HG02938 (cell line): ENCODE measurements at regions not wholly inside any gene's neighbourhood (a gene's known extent, or its start where the extent isn't known, plus 50 kb on each side); places are given as distances from the start of the nearest gene placed in this dataset.

Experiments
- ATAC-seq: cut with Tn5 transposase; IDR thresholded peaks from one replicate; pipeline ENCODE4 v1.9.1; 2021; ENCODE audit warnings: mild to moderate bottlenecking, moderate library complexity; ENCODE audit not compliant: unreplicated experiment

DNA sequence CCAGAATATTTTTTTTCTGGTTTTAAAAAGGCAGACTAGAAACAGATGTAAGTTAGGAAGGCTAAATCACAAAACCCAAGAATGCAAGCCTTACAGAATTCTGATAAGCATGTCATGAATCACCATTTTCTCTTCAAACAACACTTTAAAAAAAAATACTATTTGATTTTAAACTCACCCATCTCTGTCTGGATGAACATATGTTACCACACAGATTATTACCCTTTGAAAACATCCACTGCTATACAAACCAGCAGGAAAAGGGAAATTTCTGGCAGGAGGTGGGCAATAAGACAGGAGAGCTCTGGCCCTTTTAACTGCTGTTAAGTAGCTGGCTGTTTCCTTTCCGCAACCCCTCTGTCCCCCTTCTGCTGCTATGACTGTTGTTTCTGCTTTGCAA, 317.7 kb upstream of the NOCT start:
- no peak for ATAC-seq

DNA sequence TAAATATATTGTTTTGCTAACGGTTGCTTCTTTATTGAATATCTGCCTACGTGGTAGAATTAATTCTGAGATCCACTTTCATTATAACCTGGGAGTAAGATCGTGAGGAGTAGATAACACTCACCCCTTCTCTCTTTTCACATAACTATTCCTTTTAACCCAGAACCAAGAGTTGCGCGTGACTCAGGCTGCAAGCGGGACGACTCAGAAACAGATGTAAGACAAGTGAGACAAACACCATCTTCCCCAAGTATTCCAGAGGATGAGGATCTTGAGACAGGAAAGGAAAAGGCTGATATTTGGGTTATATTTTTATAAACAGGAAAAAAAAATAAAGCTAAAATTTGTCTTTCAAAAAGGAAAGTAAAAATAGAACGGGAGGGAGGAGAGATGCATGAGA, 318.8 kb upstream of the NOCT start:
- no peak for ATAC-seq

- ATAC-seq, result no peak
These were observed 319.5 kb upstream of the NOCT start for GRCh38 chr4:138696058-138696457.

DNA sequence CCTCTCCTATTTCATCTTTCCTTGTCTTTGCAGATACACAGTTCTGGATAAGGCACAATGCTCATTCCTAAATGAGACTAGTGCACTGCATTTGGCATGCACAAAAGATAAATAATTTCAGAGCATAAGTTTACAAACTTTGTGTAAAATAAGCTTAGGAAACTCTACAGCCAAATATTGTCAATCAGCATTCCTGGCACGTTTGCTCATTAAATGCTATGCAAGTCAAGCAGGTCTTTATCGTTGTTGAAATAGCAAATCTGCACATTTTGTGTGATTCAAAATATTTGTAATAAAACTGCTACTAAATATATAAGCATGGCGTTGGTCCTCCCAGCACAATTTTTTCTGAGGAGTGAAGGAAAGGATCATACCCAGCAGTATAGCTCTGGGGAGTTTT, 322.1 kb upstream of the NOCT start:
- no peak for ATAC-seq

GRCh38 chr4:138692411-138692810, 323.2 kb upstream of the NOCT start:
- no peak for ATAC-seq

DNA sequence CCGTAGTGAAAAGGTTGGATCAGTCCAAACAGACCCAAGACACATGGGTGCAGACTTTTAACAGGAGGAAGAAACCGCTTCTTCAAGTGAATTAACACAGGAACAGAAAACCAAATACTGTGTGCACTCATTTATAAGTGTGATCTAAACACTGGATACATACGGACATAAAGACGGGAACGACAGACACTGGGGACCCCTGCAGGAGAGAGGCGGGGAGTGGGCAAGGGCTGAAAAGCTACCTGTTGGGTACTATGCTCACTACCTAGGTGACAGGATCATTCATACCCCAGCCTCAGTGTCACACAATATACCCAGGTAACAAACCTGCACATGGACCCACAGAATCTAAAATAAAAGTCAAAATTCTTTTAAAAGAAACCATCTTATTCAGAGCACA, 326.0 kb upstream of the NOCT start:
- ATAC-seq, result no peak

DNA sequence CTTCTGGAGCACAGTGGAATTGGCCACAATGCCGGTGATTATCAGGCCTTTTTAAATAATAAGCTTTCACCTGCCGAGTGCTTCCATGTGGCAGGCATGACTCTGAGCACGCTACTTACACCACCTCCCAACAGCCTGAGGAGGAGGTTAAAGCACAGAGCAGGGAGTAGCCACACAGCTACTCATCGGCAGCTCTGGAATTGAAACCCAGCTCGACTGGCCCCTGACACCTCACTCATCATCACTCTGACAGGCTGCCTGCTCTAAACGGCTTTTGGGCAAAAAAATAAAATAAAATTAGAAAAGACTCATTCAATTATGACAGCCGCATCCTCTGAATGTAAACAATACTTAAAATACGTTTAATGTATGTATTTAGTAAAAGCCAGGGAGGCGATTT, 326.4 kb upstream of the NOCT start:
- no peak for ATAC-seq

- ATAC-seq, result no peak
These were observed 327.0 kb upstream of the NOCT start for GRCh38 chr4:138688408-138689085.

DNA sequence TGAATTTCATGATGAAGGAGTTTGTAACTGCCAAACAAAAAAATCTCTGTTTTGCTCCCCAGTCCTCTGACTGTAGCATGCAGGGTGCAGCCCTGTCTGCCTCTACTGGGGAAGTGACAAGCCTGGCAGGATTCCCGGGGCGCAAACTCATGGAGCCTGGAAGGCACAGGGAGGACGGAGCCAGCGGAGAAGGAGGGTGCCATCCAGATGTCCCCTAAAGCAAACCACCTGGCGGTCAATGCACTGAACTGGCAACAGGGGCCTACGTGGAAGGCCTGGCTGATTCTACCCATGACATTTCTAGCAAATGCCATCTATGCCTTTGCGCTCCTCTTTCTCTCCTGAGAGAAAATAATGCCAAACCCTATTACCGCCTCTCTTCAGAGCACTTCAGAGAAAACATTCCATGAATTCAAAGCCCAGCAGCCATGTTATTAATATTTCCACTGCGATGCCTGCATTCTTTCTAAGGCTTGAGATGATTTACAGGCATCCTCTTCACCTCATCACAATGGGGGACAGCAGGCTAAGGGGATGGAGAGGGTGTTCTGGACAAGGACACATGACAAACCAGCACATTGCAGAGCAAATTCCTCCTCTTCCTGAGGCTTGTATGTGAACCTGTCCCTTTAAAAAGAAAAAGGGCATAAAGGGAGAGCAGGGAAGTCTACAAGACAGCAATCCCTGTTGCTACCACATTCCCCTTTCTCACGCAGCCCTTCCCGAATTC, 329.3 kb upstream of the NOCT start:
- ATAC-seq, result no peak

DNA sequence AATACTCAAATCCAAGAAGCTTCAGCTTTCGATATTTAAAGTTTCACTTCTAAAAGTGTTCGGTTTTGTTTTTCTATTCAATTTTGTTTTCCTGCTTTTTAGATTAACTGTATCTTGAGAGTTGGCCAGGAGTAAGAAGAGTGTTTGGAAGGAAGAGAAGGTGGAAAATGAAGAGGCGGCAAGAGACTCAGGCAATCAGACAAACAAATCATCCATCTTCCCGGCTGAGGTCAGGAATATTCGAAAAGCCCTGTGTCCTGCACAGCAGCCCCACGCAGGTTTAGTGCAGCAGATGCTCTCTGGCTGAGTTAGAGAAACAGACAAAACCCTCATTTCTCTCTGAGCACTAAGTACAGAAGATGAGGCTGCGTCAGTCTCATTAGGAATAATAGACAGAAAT, 330.3 kb upstream of the NOCT start:
- no peak for ATAC-seq

DNA sequence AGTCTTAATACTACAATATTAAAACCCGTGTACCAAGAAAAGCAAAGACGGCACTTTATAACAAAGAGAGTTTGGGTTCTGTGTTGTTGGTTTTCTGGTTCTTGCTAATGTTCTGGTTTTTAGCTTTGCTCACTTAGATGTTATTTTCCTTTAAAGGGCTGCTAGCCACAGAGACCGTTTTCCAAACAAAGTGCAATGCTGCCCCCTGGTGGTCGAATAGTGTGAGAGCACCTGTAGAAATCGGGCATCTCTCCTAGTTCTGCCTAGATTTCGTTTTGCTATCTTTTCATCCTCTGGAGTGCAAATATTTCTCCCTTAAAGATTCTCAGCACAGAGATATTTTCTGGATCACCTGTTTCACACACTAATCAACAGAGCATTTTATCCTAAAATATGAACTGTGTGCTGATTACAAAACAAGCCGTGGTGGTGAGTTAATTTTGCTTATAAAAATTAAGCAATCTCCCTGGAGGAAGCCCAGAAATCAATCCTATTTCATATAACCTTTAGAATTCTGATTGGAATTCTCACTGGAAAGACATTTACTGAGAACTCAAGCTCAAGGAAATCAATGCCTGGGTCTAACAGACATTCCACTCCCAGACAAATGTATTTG, 334.5 kb upstream of the NOCT start:
- ATAC-seq, result peak; percentile 88

- no peak for ATAC-seq
These were observed 335.3 kb upstream of the NOCT start for GRCh38 chr4:138680256-138680655.

- ATAC-seq, result no peak
These were observed 336.4 kb upstream of the NOCT start for GRCh38 chr4:138678985-138679746.

GRCh38 chr4:138677748-138678147, 337.8 kb upstream of the NOCT start:
- no peak for ATAC-seq

- ATAC-seq, result no peak
These were observed 338.4 kb upstream of the NOCT start for GRCh38 chr4:138677212-138677611.

DNA sequence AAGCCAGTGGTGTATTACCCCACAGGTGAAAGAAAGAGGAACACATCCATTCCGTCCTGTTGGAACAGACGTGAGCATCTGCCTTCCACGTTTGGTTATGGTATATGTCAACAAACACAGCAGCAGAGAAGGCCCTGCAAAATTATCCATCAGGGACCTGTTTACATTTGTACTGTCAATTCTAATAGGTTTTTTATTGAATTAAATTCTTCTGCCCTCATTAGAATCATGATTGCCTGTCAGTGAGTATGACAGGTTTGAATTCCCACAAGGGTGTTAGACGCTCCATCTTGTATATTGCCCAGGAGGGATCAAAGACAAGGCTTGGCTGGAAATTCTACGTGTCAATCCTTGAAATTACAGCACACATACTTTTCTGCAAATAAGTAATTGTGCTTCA, 339.9 kb upstream of the NOCT start:
- ATAC-seq, result no peak

DNA sequence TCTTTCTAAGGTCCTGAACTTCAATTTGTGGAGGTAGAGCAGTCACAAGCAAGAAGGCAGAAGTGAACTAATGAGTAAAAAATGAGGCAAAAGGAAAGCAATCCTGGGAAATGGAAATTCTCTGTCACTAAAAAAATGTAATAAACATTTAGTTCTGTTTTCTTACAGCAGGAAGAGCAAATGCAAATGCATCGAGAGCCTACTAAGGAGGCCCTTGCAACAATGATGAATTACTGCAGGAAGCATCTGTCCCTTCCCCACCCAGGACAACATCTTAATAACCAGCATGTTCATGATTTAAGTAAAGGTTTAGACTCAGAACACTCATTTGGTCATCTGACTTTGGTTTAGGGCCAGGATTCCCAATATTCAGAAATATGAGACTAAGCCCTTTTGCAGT, 341.4 kb upstream of the NOCT start:
- ATAC-seq, result no peak

GRCh38 chr4:138673053-138673452, 342.5 kb upstream of the NOCT start:
- ATAC-seq, result no peak

- no peak for ATAC-seq
These were observed 343.1 kb upstream of the NOCT start for GRCh38 chr4:138672393-138672976.

GRCh38 chr4:138671606-138672084, 343.9 kb upstream of the NOCT start:
- no peak for ATAC-seq

- no peak for ATAC-seq
These were observed 344.5 kb upstream of the NOCT start for GRCh38 chr4:138671106-138671505.
